Kidney epithelial cell (primary cell): ENCODE measurements at regions not wholly inside any gene's neighbourhood (a gene's known extent, or its start where the extent isn't known, plus 50 kb on each side); places are given as distances from the start of the nearest gene placed in this dataset.

Experiments
- DNase-seq: peaks from one replicate; pipeline ENCODE4 v3.0.0-alpha.2; 2010; ENCODE audit warnings: low read depth
- H3K27me3 ChIP-seq: 2 replicates; pipeline ENCODE4 v1.6.0; 2011; ENCODE audit warnings: low read length; ENCODE audit not compliant: control insufficient read depth, insufficient read depth
- H3K36me3 ChIP-seq: 2 replicates; pipeline ENCODE4 v1.5.1; 2011; ENCODE audit warnings: low read length; ENCODE audit not compliant: control insufficient read depth, insufficient read depth
- H3K4me3 ChIP-seq: 2 replicates; pipeline ENCODE4 v1.5.1; 2011; ENCODE audit warnings: low read depth, mild to moderate bottlenecking, control low read depth, low read length
- CTCF ChIP-seq: IDR thresholded peaks from 2 replicates; pipeline ENCODE4 v1.5.1; 2011; ENCODE audit warnings: mild to moderate bottlenecking, moderate library complexity, low read length, control low read depth, inconsistent platforms; ENCODE audit not compliant: insufficient read depth, poor library complexity, severe bottlenecking

GRCh38 chr22:49191506-49191980, 636.1 kb downstream of the BRD1 start:
- no peak for DNase-seq
- no peak for TF ChIP-seq CTCF

GRCh38 chr22:49190816-49191505, 636.7 kb downstream of the BRD1 start:
- TF ChIP-seq CTCF: no peak
- no peak for DNase-seq
- H3K27me3 ChIP-seq: no peaks in the 10 kb centered on the region
- no peak overlapping the region for H3K4me3 ChIP-seq
- no peaks in the 10 kb centered on the region for H3K36me3 ChIP-seq

More at GRCh38 chr22:49191506-49191980, 636.1 kb downstream of the BRD1 start:
- H3K36me3 ChIP-seq: no peaks in the 10 kb centered on the region
- H3K27me3 ChIP-seq: no peaks in the 10 kb centered on the region
- no peak overlapping the region for H3K4me3 ChIP-seq

- no peak overlapping the region for H3K4me3 ChIP-seq
- no peaks in the 10 kb centered on the region for H3K27me3 ChIP-seq
- no peak for TF ChIP-seq CTCF
- no peaks in the 10 kb centered on the region for H3K36me3 ChIP-seq
- DNase-seq: no peak
These were observed 637.8 kb downstream of the BRD1 start for GRCh38 chr22:49189871-49190270.

- H3K4me3 ChIP-seq: no peak overlapping the region
- TF ChIP-seq CTCF: no peak
These were observed 639.1 kb downstream of the BRD1 start for GRCh38 chr22:49188591-49188990.

GRCh38 chr22:49188091-49188490, 639.6 kb downstream of the BRD1 start:
- DNase-seq: no peak
- TF ChIP-seq CTCF: no peak
- no peaks in the 10 kb centered on the region for H3K27me3 ChIP-seq
- no peaks in the 10 kb centered on the region for H3K36me3 ChIP-seq
- H3K4me3 ChIP-seq: no peak overlapping the region

More at GRCh38 chr22:49188591-49188990, 639.1 kb downstream of the BRD1 start:
- H3K27me3 ChIP-seq: no peaks in the 10 kb centered on the region
- no peak for DNase-seq
- no peaks in the 10 kb centered on the region for H3K36me3 ChIP-seq

GRCh38 chr22:49186762-49187161, 640.9 kb downstream of the BRD1 start:
- no peaks in the 10 kb centered on the region for H3K27me3 ChIP-seq
- no peak overlapping the region for H3K4me3 ChIP-seq
- TF ChIP-seq CTCF: no peak
- no peak for DNase-seq
- no peaks in the 10 kb centered on the region for H3K36me3 ChIP-seq
